OCI-LY7 (cell line): ENCODE measurements at regions not wholly inside any gene's neighbourhood (a gene's known extent, or its start where the extent isn't known, plus 50 kb on each side); places are given as distances from the start of the nearest gene placed in this dataset.

Source experiments
- CTCF ChIP-seq: fragments of 200-600 bp; sonication (generic); conservative IDR thresholded peaks from 2 replicates; pipeline ENCODE4 v1.5.1; 2014; ENCODE audit warnings: mild to moderate bottlenecking, antibody characterized with exemption, low read length, moderate library complexity, mixed read lengths
- EZH2phosphoT487 ChIP-seq: fragments of 200-600 bp; sonication (generic); IDR thresholded peaks from 2 replicates; pipeline ENCODE4 v1.6.1; 2018; ENCODE audit warnings: low read depth, borderline replicate concordance, mild to moderate bottlenecking, mixed run types, antibody characterized with exemption, low read length, moderate library complexity, mixed read lengths

DNA sequence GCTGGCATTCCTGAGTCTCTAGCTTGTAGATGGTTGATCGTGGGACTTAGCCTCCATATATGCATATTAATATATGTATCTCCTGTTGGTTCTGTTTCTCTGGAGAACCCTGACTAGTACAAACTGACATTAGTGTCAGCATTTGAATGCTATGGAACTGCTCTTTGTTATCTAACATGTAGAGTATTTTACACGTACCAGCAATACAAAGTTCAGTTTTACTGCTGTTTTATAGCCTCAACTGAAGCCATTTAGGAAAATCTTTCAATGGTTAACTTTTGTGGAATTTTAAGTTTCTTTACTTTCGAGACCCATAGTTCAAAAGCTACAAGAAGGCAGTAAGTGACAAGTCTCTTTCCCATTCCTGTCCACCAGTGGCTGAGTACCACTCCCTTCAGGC, 418.4 kb downstream of the NUP35 start:
- TF ChIP-seq CTCF (no peak), EZH2phosphoT487 (no peak)
